CD4-positive, alpha-beta T cell treated with Interleukin-4 for 4 hours (primary cell): ENCODE measurements at regions not wholly inside any gene's neighbourhood (a gene's known extent, or its start where the extent isn't known, plus 50 kb on each side); places are given as distances from the start of the nearest gene placed in this dataset.

Source experiments
- DNase-seq: peaks from one replicate; pipeline ENCODE4 v3.0.0-alpha.2; 2020

GRCh38 chr3:59644479-59645402 lies 594.9 kb upstream of the CFAP20DC start:
- DNase-seq = no peak

GRCh38 chr3:59641169-59641899 lies 591.5 kb upstream of the CFAP20DC start:
- DNase-seq = no peak

- DNase-seq = no peak
Observed at GRCh38 chr3:59632760-59633573, 583.1 kb upstream of the CFAP20DC start.

GRCh38 chr3:59631482-59631881 lies 581.7 kb upstream of the CFAP20DC start:
- no peak for DNase-seq

DNA sequence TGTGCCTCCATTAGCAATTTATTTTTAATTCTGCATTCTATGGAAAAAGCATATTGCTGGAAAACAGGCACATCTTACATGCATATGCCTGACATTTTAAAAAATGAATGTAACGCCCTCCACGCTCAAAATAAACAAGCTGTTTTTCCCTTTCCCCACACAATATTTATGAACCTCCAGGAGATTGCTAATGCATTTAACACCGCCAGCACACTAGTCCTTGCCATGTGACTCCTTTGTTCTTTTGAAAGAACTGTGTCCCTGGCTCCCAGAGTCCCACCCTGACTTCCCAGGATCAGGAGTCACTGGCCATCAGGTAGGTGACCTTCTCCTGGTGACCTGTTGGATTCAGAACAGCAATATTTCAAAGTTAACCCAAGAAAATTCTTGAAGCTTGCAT lies 571.2 kb upstream of the CFAP20DC start:
- DNase-seq = no peak

GRCh38 chr3:59620325-59620724 lies 570.5 kb upstream of the CFAP20DC start:
- DNase-seq = no peak

DNA sequence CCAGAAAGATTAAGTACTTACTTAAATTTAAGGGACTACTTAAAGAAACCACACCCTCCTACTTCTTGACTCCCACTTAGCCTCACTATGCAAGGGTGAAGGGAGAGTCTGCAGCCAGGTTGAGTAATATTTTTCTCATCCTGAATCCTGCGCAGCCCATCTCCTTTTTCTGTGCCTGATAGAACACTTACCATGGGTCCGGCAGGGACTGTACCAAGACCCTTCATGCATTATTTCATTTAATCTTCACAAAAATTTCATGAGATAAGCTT lies 562.6 kb upstream of the CFAP20DC start:
- no peak for DNase-seq

GRCh38 chr3:59611649-59612443 lies 562.0 kb upstream of the CFAP20DC start:
- DNase-seq = no peak

- DNase-seq = no peak
Observed at GRCh38 chr3:59609657-59610348, 560.0 kb upstream of the CFAP20DC start.

GRCh38 chr3:59608356-59608755 lies 558.5 kb upstream of the CFAP20DC start:
- no peak for DNase-seq

GRCh38 chr3:59607656-59608055 lies 557.8 kb upstream of the CFAP20DC start:
- DNase-seq = no peak

DNA sequence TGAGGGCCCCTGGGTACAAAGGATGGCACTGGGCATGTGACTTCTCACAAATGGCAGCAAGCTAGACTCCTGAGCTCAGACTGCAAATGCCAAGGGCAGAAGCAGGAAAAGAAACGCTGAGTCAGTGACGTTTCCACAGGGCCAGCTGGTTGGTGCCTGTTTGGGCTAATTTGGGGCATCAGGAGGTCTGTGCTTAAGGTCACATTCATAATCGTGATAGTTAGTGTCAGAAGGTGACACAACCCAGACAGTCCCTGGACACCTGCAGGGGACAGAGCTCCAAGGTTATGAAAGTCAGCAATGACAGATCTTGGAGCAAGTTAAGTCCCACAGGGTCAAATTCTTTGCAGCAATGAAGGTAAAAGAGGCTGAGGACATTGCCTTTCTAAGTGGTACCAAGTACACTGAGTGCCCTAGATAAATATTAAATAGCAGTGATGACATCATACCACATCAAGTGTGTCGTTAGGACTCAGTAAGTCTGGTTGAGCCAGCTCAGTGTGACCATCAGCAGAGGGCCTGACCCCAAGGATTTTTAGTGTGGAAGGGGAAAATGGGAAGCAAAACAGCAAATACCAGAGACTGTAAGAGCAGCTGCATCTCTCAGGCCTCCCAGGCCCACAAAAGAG lies 556.9 kb upstream of the CFAP20DC start:
- DNase-seq = no peak

DNA sequence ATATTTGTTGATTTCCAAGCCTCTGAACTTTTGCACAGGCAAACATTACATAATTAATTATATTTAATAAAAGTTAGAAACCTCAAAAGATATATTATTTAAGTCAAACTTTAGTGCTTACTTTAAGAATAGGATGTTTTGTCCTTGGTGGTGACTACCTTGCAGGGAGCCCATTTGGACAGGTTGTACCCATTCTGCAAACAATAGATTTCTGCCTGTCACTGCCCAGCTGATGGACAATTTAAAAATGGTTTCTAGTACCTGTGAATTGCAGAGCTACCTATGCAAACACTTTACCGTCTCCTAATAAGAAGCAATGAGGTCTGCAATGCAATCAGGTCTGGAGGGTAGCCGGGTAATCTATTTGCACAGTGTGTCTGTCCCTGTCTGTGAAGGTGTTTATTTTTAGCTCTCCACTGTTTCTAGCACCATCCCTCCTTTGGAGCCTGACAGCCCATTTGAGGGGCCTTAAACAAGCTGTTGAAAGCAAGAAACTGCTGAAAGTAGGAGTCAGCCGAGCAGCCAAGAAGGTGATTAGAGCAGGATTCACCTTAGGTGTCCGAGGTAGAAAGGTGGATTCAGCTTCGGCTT lies 556.2 kb upstream of the CFAP20DC start:
- DNase-seq = no peak

DNA sequence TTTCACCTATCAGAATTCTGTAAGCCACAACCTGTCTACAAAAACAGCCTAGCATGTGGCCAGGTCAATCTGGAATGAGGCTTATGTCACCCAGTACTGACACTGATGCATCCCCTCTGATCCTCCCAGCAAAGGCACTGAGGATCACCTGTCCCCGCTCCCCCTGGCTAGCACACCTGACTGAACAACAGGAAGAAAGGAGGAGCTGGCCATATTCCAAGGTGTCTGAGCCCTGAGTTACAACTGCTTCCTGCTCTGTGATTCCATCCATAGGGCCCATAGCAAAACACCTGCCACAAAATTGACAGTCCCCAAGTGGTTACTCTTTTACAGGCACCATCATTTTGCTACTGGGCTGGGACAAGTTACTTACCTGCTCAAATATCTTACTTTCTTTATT lies 555.5 kb upstream of the CFAP20DC start:
- no peak for DNase-seq

DNA sequence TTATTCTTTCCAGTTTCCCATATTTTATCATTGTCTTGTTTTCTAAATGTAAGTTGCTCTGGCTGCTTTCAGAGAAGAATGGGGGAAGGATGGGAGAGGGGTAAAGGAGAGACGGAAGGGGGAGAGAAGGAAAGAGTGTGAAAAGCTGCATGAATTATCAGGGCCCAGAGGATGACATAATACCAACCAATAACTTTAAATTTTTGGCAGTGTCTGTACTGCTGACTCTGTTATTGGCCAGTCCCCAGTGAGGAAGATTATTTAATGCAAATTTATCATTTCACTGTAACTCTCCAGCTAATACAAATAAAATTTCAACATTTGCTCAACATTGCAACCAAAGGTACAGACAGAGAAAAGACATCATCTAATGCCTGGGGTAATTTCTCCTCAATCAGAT lies 551.7 kb upstream of the CFAP20DC start:
- no peak for DNase-seq

GRCh38 chr3:59600631-59601030 lies 550.8 kb upstream of the CFAP20DC start:
- DNase-seq = no peak

GRCh38 chr3:59596741-59597140 lies 546.9 kb upstream of the CFAP20DC start:
- no peak for DNase-seq

DNA sequence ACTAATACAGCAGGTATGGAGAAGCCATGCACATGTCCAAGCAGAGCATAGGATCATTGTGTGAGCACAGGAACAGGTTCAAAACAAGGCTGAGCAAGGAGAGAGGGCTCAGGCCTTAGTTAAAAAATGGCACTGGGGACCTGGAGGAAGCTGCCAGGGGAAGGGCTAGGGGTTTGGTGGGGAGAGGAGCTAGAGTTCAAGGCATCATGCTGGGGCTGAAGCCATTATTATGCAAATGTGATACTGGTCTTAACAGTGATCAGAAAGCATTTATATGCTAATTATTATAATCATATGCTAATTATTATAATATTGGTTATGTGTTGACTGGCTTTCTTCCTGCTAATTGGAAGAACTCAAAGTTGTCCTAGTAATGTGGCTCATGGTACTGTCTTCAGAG lies 546.0 kb upstream of the CFAP20DC start:
- no peak for DNase-seq

GRCh38 chr3:59593380-59593779 lies 543.6 kb upstream of the CFAP20DC start:
- DNase-seq = no peak

GRCh38 chr3:59580996-59581395 lies 531.2 kb upstream of the CFAP20DC start:
- DNase-seq = no peak

GRCh38 chr3:59580499-59580898 lies 530.7 kb upstream of the CFAP20DC start:
- no peak for DNase-seq
